Peyer's patch (tissue), 4 donors: ENCODE measurements at regions not wholly inside any gene's neighbourhood (a gene's known extent, or its start where the extent isn't known, plus 50 kb on each side); places are given as distances from the start of the nearest gene placed in this dataset.

Experiments
- DNase-seq, 3 donors: peaks; one replicate each; pipeline ENCODE4 v3.0.0-alpha.2; 2017 to 2019
- H3K27ac ChIP-seq, 4 donors: fragments of 200-600 bp; sonication (generic); one replicate each; pipeline ENCODE4 v1.5.1; 2016 to 2019
- H3K27me3 ChIP-seq, 2 donors: fragments of 200-600 bp; sonication (generic); one replicate each; pipeline ENCODE4 v1.5.1; 2019
- H3K36me3 ChIP-seq, 3 donors: fragments of 200-600 bp; sonication (generic); one replicate each; pipeline ENCODE4 v1.5.1; 2016 to 2019
- H3K4me1 ChIP-seq, 4 donors: fragments of 200-600 bp; sonication (generic); one replicate each; pipeline ENCODE4 v1.5.1; 2016 to 2019
- H3K4me3 ChIP-seq, 4 donors: fragments of 200-600 bp; sonication (generic); 1 replicate in 3 of 4; 2 replicates in 1 of 4; pipeline ENCODE4 v1.5.1; 2016 to 2019; ENCODE audit warnings: mild to moderate bottlenecking in 1 of 4
- H3K9me3 ChIP-seq, 4 donors: fragments of 200-600 bp; sonication (generic); one replicate each; pipeline ENCODE4 v1.5.1; 2016 to 2019; ENCODE audit warnings: mild to moderate bottlenecking in 1 of 4
- CTCF ChIP-seq, 6 experiments: fragments of 450-650 bp in 4 of 6; fragments of 200-600 bp in 2 of 6; sonication (generic) in 1 of 6; IDR thresholded peaks; one replicate each; pipeline ENCODE4 v1.5.1; 2017 to 2019; ENCODE audit warnings: antibody characterized with exemption in 6 of 6, mild to moderate bottlenecking in 3 of 6, moderate library complexity in 1 of 6
- POLR2A ChIP-seq, 2 donors: fragments of 450-650 bp; IDR thresholded peaks; one replicate each; pipeline ENCODE4 v1.5.1; 2017; ENCODE audit warnings: antibody characterized with exemption in 2 of 2, mild to moderate bottlenecking in 2 of 2, moderate library complexity in 2 of 2

DNA sequence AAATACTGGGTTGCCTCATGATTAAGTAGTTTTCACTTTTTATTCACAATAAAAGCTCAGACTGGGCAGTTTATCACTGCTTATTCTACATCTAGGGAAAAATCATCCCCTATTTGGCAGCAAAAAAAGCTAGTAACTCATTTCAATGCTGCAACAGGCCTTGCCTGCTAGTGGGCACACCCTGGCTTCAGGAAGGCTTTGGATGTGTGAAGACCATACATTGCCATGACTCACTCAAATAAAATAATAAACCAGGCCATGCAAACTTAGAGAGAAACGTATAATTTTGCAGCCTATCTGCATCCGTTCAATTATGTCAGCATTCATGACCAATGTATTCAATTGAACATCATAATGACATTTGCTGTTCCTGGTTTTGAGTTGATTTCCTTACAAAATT lies 402.9 kb downstream of the PIK3R1 start:
- Histone ChIP-seq H3K27me3 (no peaks in the 10 kb centered on the region), H3K4me1 (no peaks in the 10 kb centered on the region)

GRCh38 chr5:68627001-68627400 lies 411.4 kb downstream of the PIK3R1 start:
- Histone ChIP-seq H3K27me3 (no peaks in the 10 kb centered on the region), H3K9me3 (no peaks in the 10 kb centered on the region), H3K27ac (no peak overlapping the region), H3K4me1 (no peaks in the 10 kb centered on the region), H3K4me3 (no peak overlapping the region), H3K36me3 (no peaks in the 10 kb centered on the region)
- DNase-seq = no peak
- TF ChIP-seq CTCF (IDR thresholded peaks at IDR 0.05) = no peak
- no peak for TF ChIP-seq POLR2A (IDR thresholded peaks at IDR 0.05)

More for the DNA sequence above, 402.9 kb downstream of the PIK3R1 start:
- TF ChIP-seq CTCF (IDR thresholded peaks at IDR 0.05) (no peak), POLR2A (IDR thresholded peaks at IDR 0.05) (no peak)
- no peak overlapping the region for H3K27ac ChIP-seq
- no peak for DNase-seq
- H3K9me3 ChIP-seq = no peaks in the 10 kb centered on the region
- no peaks in the 10 kb centered on the region for H3K36me3 ChIP-seq
- no peak overlapping the region for H3K4me3 ChIP-seq

DNA sequence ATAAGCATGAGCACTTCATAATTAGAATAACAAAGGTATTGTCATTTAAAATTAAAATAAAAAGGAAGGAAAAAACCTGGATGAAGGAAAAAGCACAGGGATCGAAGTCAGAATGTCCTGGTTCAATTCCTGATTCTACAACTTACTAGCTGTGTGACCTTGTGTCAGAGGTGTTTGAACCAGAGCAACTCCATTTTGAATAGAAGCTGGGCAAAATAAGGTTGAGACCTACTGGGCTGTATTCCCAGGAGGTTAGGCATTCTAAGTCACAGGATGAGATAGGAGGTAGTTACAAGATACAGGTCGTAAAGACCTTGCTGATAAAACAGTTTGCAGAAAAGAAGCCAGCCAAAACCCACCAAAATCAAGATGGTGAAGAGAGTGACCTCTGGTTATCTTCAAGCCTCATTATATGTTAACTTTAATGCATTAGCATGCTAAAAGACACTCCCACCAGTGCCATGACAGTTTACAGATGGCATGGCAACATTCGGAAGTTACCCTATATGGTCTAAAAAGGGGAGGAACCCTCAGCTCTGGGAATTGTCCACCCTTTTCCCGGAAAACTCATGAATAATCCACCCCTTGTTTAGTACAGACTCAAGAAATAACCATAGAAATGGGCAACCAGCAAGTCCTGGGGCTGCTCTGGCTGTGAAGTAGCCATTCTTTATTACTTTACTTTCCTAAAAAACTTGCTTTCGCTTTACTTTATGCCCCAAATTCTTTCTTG lies 412.7 kb downstream of the PIK3R1 start:
- Histone ChIP-seq H3K36me3 (no peaks in the 10 kb centered on the region), H3K27ac (no peak overlapping the region), H3K9me3 (no peaks in the 10 kb centered on the region), H3K27me3 (no peaks in the 10 kb centered on the region), H3K4me3 (no peak overlapping the region), H3K4me1 (no peaks in the 10 kb centered on the region)
- TF ChIP-seq POLR2A (IDR thresholded peaks at IDR 0.05) = no peak
- TF ChIP-seq CTCF (IDR thresholded peaks at IDR 0.05) = no peak
- DNase-seq = no peak

GRCh38 chr5:68630354-68630753 lies 414.8 kb downstream of the PIK3R1 start:
- no peak for DNase-seq
- H3K4me3 ChIP-seq = no peak overlapping the region
- no peaks in the 10 kb centered on the region for H3K36me3 ChIP-seq
- H3K9me3 ChIP-seq = no peaks in the 10 kb centered on the region
- TF ChIP-seq CTCF (IDR thresholded peaks at IDR 0.05) (no peak), POLR2A (IDR thresholded peaks at IDR 0.05) (no peak)
- H3K4me1 ChIP-seq = no peaks in the 10 kb centered on the region
- H3K27ac ChIP-seq = no peak overlapping the region
- H3K27me3 ChIP-seq = no peaks in the 10 kb centered on the region

GRCh38 chr5:68631884-68632283 lies 416.3 kb downstream of the PIK3R1 start:
- Histone ChIP-seq H3K4me3 (no peak overlapping the region), H3K4me1 (no peaks in the 10 kb centered on the region), H3K9me3 (no peaks in the 10 kb centered on the region), H3K27me3 (no peaks in the 10 kb centered on the region), H3K36me3 (no peaks in the 10 kb centered on the region), H3K27ac (no peak overlapping the region)
- TF ChIP-seq CTCF (IDR thresholded peaks at IDR 0.05) = no peak
- TF ChIP-seq POLR2A (IDR thresholded peaks at IDR 0.05) = no peak
- DNase-seq = no peak

DNA sequence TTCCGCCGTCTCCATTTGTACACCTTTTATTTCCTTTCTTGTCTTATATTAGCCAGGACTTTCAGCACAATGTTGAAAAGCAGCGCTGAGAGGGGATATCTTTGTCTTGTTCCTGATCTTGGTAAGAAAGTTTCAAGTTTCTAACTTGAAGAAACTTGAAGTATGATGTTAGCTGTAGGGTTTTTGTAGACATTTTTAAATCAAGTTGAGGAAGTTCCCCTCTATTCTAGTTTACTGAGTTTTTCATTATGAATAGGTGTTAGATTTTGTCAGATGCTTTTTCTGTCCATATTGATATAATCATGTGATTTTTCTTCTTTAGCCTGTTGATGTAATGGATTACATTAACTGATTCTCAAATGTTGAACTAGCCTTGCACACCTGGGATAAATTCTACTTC lies 425.7 kb downstream of the PIK3R1 start:
- Histone ChIP-seq H3K9me3 (no peaks in the 10 kb centered on the region), H3K36me3 (no peaks in the 10 kb centered on the region), H3K4me1 (no peaks in the 10 kb centered on the region), H3K4me3 (no peak overlapping the region), H3K27ac (no peak overlapping the region), H3K27me3 (no peaks in the 10 kb centered on the region)
- no peak for TF ChIP-seq CTCF (IDR thresholded peaks at IDR 0.05)
- no peak for TF ChIP-seq POLR2A (IDR thresholded peaks at IDR 0.05)
- DNase-seq = no peak
